Muscle of leg (tissue), 3 donors: ENCODE measurements at regions not wholly inside any gene's neighbourhood (a gene's known extent, or its start where the extent isn't known, plus 50 kb on each side); places are given as distances from the start of the nearest gene placed in this dataset.
"Not testable (repeated sequence)": the region's sequence is repeated elsewhere in the genome, so short reads cannot be mapped to it uniquely, and the experiment has no call there.

Experiments
- DNase-seq: peaks from one replicate; pipeline ENCODE4 v3.0.0; 2013
- H3K27ac ChIP-seq: one replicate; pipeline ENCODE4 v1.5.1; 2013; ENCODE audit warnings: mild to moderate bottlenecking, low read length, control low read depth
- H3K27me3 ChIP-seq: one replicate; pipeline ENCODE4 v1.6.1; 2013; ENCODE audit warnings: low read length; ENCODE audit not compliant: control insufficient read depth, insufficient read depth
- H3K36me3 ChIP-seq: one replicate; pipeline ENCODE4 v1.6.1; 2013; ENCODE audit warnings: low read length; ENCODE audit not compliant: control insufficient read depth, insufficient read depth
- H3K4me1 ChIP-seq: one replicate; pipeline ENCODE4 v1.6.1; 2013; ENCODE audit warnings: low read length; ENCODE audit not compliant: control insufficient read depth, insufficient read depth
- H3K4me3 ChIP-seq: one replicate; pipeline ENCODE4 v1.5.1; 2013; ENCODE audit warnings: low read length, control low read depth
- H3K9me3 ChIP-seq: replicated peaks from 2 replicates; pipeline ENCODE4 v1.6.1; 2013; ENCODE audit warnings: low read depth, low read length; ENCODE audit not compliant: control insufficient read depth
- WGBS: methylation state at CpG from one replicate; pipeline ENCODE4 v1.1.5; 2013; ENCODE audit warnings: missing lambda C conversion rate; ENCODE audit not compliant: insufficient coverage; 5-methylcytosine and 5-hydroxymethylcytosine counted together

- H3K4me3 ChIP-seq, H3K27me3 ChIP-seq, H3K27ac ChIP-seq, DNase-seq, H3K9me3 ChIP-seq, H3K36me3 ChIP-seq, H3K4me1 ChIP-seq: not testable (repeated sequence)
- WGBS, result no CpG with 5 or more reads among the region's 18 CpGs
Measured at GRCh38 chr6:76876430-76876829, 586.9 kb downstream of the HTR1B start.

DNA sequence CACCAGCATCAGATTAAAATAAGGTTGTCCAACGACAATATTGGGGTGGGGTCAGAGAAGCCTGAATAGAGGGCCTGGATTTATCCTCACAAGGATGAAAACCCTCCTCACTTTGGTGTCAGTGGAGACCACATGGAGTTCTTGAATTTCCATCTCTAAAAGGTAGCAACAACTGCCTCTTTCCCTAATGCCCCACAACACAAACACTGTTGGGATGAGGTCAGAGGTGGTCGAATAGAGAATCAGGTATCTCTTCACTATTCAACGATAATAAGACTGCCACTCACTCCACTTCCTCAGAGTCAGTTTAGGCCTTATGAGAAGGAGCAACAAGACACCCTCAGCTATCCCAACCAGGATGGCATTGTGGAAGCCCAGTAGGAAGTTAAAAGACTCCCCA, 596.1 kb downstream of the HTR1B start:
- Histone ChIP-seq H3K4me1 (no peaks in the 10 kb centered on the region), H3K4me3 (no peak overlapping the region), H3K9me3 (no peaks in the 10 kb centered on the region), H3K27me3 (no peaks in the 10 kb centered on the region), H3K36me3 (no peaks in the 10 kb centered on the region), H3K27ac (no peak overlapping the region)
- no peak for DNase-seq
- no CpG with 5 or more reads among the region's 3 CpGs for WGBS

DNA sequence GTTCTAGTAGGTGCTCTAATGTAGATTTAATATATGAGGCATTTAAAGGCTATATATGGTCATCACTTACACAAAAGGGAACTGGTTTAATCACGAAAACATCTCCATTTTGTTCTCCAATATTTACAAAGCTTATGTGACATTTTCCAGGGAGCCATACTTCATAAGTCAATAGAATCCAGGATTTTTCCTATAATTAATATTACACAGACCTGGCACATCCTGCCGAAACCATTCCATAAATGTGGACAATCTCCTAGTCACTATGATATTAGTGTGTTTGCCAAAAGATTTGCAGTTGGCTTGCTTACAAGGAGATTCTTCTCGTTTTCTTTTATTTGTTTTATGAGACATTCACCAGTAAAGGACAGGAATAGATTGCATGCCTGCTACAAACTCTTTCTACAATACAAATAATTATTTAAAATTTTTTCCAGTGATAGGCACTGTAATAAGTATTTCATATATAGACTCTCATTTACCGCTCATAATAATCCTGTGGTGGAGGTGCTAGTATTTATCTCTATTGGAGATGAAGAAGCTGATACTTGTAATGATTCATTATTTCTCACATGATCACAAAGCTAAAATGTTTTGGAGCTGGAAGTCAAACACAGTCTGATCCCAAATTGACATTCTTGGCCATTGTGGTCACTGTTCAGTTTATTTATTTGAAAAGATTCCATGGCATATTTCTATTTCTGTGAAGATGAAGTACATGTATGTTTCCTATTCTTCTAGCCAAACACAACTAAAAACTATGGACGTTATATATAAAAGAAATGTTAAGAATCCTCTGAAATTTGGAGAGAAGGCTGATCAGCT, 597.0 kb downstream of the HTR1B start:
- H3K27ac ChIP-seq, result no peak overlapping the region
- H3K36me3 ChIP-seq, result no peaks in the 10 kb centered on the region
- DNase-seq, result peak; percentile 67
- H3K9me3 ChIP-seq, result no peaks in the 10 kb centered on the region
- no peak overlapping the region for H3K4me3 ChIP-seq
- no peaks in the 10 kb centered on the region for H3K27me3 ChIP-seq
- WGBS, result no CpG with 5 or more reads among the region's 5 CpGs
- H3K4me1 ChIP-seq, result no peaks in the 10 kb centered on the region

GRCh38 chr6:76862936-76863335, 600.4 kb downstream of the HTR1B start:
- WGBS, result no CpG with 5 or more reads among the region's 1 CpG
- Histone ChIP-seq H3K4me3 (no peak overlapping the region), H3K27ac (no peak overlapping the region), H3K27me3 (no peaks in the 10 kb centered on the region), H3K4me1 (no peaks in the 10 kb centered on the region), H3K36me3 (no peaks in the 10 kb centered on the region), H3K9me3 (no peaks in the 10 kb centered on the region)
- peak; percentile 46 for DNase-seq

GRCh38 chr6:76861403-76861802, 601.9 kb downstream of the HTR1B start:
- Histone ChIP-seq H3K9me3 (no peaks in the 10 kb centered on the region), H3K36me3 (no peaks in the 10 kb centered on the region), H3K4me3 (no peak overlapping the region), H3K4me1 (no peaks in the 10 kb centered on the region), H3K27me3 (no peaks in the 10 kb centered on the region), H3K27ac (no peak overlapping the region)
- DNase-seq, result no peak
- WGBS, result 38% methylated on average over 1 of the region's 2 CpGs

DNA sequence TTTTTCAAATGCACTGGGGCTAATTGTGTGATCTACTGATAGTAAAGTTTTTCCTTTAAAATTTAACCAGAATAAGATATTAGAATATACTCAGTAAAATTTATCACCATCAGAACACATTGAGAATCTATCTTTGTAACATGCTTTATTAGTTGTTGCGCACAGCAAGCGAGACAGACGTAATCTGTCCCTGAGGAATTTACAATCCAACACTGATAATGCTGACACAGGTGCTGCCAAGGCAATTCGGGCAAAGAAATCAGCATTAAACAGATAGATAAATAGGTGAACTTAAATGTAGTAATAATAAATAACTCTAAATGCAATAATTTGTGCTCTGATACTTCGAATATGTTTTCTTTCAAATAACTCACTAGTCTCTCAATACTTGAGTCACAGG, 607.2 kb downstream of the HTR1B start:
- Histone ChIP-seq H3K36me3 (no peaks in the 10 kb centered on the region), H3K27ac (no peak overlapping the region), H3K4me3 (no peak overlapping the region), H3K27me3 (no peaks in the 10 kb centered on the region), H3K9me3 (no peaks in the 10 kb centered on the region), H3K4me1 (no peaks in the 10 kb centered on the region)
- WGBS, result no CpG with 5 or more reads among the region's 5 CpGs
- DNase-seq, result no peak

GRCh38 chr6:76852776-76853175, 610.5 kb downstream of the HTR1B start:
- Histone ChIP-seq H3K4me3 (no peak overlapping the region), H3K36me3 (no peaks in the 10 kb centered on the region), H3K27me3 (no peaks in the 10 kb centered on the region), H3K9me3 (no peaks in the 10 kb centered on the region), H3K27ac (no peak overlapping the region), H3K4me1 (no peaks in the 10 kb centered on the region)
- DNase-seq, result peak; percentile 6
- WGBS, result no CpG with 5 or more reads among the region's 1 CpG

DNA sequence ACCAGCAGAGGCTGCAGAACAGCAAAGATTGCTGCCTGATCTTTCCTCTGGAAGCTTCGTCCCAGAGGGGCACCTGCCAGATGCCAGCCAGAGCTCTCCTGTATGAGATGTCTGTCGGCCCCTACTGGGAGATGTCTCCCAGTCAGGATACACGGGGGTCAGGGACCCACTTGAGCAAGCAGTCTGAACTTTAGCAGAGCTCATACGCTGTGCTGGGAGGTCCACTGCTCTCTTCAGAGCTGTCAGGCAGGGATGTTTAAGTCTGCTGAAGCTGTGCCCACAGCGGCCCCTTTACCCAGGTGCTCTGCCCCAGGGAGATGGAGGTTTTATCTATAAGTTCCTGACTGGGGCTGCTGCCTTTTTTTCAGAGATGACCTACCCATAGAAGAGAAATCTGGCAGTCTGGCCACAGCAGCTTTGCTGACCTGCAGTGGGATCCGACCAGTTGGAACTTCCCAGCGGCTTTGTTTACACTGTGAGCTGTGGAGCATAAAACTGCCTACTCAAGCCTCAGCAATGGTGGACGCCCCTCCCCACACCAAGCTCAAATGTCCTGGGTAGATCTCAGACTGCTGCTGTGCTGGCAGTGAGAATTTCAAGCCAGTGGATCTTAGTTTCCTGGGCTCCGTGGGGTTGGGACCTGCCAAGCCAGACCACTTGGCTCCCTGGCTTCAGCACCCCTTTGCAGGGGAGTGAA, 613.9 kb downstream of the HTR1B start:
- H3K36me3 ChIP-seq, H3K27ac ChIP-seq, DNase-seq, H3K4me1 ChIP-seq, H3K27me3 ChIP-seq, H3K9me3 ChIP-seq, H3K4me3 ChIP-seq: not testable (repeated sequence)
- 74% methylated on average over 7 of the region's 9 CpGs for WGBS

DNA sequence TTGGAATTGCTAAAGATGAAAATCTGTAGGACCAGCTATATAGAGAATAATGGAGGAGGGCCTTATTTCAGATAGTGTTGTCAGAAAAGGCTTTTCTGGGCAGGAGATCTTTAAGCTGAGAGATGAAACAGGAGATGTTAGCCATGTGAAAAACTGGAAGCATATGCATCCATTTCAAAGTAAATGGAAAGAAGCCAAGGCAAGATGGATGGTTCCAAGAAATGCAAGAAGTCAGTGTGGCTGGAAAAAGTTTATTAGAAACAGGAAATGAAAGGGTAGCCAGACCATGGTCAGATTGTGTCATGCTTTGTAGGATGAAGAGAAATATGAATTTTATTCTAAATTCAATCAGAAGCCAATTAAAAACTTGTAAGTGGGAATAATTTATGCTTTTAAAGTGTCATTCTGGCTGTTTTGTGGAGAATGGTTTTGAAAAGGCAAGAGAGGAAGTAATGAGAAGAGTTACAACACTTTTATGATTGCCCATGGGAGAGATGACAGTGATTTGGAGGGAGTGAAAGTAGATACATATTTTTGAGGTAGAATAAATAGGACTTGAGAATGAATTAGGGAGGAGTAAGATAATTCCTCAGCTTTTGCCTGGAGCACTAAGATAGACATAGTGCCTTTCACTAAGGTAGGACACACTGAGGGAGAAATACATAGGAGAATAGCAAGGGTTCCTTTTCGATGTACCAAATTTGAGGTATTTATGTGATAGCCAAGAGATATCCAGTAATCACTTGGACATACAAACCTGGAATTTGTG, 620.1 kb downstream of the HTR1B start:
- DNase-seq, result peak; percentile 87
- no peaks in the 10 kb centered on the region for H3K27me3 ChIP-seq

DNA sequence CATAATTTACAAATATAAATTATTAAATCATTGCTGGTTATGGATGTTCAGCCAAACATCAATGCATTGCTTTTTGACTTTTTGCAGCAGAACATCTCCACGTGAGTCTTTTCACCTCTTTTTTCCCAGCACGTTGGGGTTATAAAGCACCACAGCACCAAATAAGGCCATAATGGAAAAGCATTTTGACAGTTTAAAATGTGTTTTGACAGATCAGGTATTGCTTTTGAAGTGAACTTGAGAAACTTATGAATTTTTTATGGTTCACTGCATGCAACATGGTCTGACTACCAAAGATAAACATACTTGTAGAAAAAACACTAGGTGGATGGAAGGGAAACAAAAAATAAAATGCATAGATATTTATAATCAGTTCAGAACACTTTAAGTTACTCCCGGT, 622.4 kb downstream of the HTR1B start:
- Histone ChIP-seq H3K4me1 (no peaks in the 10 kb centered on the region), H3K9me3 (no peaks in the 10 kb centered on the region), H3K36me3 (no peaks in the 10 kb centered on the region), H3K27me3 (no peaks in the 10 kb centered on the region), H3K4me3 (no peak overlapping the region), H3K27ac (no peak overlapping the region)
- DNase-seq, result no peak
- no CpG with 5 or more reads among the region's 3 CpGs for WGBS

More for the DNA sequence above, 620.1 kb downstream of the HTR1B start:
- no peak overlapping the region for H3K4me3 ChIP-seq
- WGBS, result no CpG with 5 or more reads among the region's 1 CpG
- no peaks in the 10 kb centered on the region for H3K9me3 ChIP-seq
- H3K4me1 ChIP-seq, result no peaks in the 10 kb centered on the region
- no peaks in the 10 kb centered on the region for H3K36me3 ChIP-seq
- no peak overlapping the region for H3K27ac ChIP-seq
